ENCODE measurements at regions not wholly inside any gene's neighbourhood (a gene's known extent, or its start where the extent isn't known, plus 50 kb on each side); places are given as distances from the start of the nearest gene placed in this dataset.

DNA sequence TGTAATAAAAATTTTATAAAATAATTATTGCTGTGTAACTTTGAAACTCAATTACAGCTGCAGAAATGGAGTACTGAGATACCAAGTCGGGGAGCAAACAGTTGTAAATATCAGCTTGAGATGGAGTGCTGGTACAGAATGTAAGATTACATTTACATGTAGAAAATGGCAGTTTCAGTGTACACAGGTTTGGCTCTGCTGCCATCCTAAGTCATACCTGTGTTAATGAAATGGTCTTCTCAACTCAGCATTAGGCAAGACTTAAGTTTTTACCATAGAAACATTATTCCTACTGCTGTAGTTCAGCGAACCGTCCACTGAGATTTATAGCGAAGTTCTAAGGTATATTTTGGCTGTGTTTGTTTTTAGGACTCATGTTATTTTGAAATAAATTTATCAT lies 110.1 kb upstream of the TBL1XR1 start:
- TF ChIP-seq MXI1 (conservative IDR thresholded peaks at IDR 0.05; ENCODE audit: poor library complexity, severe bottlenecking) (no peak), TAF1 (IDR thresholded peaks at IDR 0.05; ENCODE audit: low read depth) (no peak), POLR2AphosphoS5 (IDR thresholded peaks at IDR 0.05) (no peak)

DNA sequence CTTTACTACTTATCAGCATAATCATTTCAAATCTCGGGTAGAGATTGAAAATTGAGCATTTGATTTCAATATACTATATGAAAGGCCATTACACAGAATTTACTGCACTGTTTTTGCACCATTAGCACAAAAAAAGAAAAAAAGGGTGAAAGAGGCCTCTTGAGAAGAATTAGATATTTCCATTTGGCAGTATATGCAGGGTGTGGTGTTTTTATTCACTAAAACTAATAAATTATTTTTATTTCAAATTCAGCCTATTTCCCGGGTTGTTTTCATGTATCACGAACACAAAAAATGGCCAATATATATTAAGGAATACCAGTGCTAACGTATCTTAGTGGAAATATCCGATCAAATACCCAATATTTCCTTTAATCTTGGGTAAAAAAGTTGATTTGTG lies 110.5 kb upstream of the TBL1XR1 start:
- Histone ChIP-seq H3F3A (ENCODE audit: insufficient read depth, low read length, poor library complexity, severe bottlenecking) (no peaks in the 10 kb centered on the region), H3K4me3 (ENCODE audit: low read length) (no peak overlapping the region), H3K36me3 (ENCODE audit: insufficient read depth, low read length) (no peaks in the 10 kb centered on the region), H4K20me1 (ENCODE audit: insufficient read depth) (no peaks in the 10 kb centered on the region), H3K9me3 (ENCODE audit: low read length) (no peaks in the 10 kb centered on the region), H2AFZ (ENCODE audit: low read depth, low read length) (no peak overlapping the region), H3K79me2 (replicated peaks; ENCODE audit: insufficient read depth, low read length) (no peaks in the 10 kb centered on the region), H3K9ac (ENCODE audit: low read length) (no peak overlapping the region), H3K4me2 (ENCODE audit: low read length) (no peak overlapping the region), H3K27ac (ENCODE audit: low read length) (no peak overlapping the region), H3K9me2 (ENCODE audit: insufficient read depth, low read length) (no peaks in the 10 kb centered on the region), H3K27me3 (ENCODE audit: insufficient read depth, low read depth, low read length) (no peaks in the 10 kb centered on the region)
- TF ChIP-seq TAF1 (IDR thresholded peaks at IDR 0.05; ENCODE audit: low read depth) (no peak), SMC3 (conservative IDR thresholded peaks at IDR 0.05; ENCODE audit: poor library complexity) (no peak), EP300 (conservative IDR thresholded peaks at IDR 0.05; ENCODE audit: poor library complexity, severe bottlenecking) (no peak), RAD21 (conservative IDR thresholded peaks at IDR 0.05) (no peak)
- TF ChIP-seq, protein P1, sequence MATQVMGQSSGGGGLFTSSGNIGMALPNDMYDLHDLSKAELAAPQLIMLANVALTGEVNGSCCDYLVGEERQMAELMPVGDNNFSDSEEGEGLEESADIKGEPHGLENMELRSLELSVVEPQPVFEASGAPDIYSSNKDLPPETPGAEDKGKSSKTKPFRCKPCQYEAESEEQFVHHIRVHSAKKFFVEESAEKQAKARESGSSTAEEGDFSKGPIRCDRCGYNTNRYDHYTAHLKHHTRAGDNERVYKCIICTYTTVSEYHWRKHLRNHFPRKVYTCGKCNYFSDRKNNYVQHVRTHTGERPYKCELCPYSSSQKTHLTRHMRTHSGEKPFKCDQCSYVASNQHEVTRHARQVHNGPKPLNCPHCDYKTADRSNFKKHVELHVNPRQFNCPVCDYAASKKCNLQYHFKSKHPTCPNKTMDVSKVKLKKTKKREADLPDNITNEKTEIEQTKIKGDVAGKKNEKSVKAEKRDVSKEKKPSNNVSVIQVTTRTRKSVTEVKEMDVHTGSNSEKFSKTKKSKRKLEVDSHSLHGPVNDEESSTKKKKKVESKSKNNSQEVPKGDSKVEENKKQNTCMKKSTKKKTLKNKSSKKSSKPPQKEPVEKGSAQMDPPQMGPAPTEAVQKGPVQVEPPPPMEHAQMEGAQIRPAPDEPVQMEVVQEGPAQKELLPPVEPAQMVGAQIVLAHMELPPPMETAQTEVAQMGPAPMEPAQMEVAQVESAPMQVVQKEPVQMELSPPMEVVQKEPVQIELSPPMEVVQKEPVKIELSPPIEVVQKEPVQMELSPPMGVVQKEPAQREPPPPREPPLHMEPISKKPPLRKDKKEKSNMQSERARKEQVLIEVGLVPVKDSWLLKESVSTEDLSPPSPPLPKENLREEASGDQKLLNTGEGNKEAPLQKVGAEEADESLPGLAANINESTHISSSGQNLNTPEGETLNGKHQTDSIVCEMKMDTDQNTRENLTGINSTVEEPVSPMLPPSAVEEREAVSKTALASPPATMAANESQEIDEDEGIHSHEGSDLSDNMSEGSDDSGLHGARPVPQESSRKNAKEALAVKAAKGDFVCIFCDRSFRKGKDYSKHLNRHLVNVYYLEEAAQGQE (IDR thresholded peaks at IDR 0.05; ENCODE audit: borderline replicate concordance): no peak
- TF ChIP-seq, protein P2, sequence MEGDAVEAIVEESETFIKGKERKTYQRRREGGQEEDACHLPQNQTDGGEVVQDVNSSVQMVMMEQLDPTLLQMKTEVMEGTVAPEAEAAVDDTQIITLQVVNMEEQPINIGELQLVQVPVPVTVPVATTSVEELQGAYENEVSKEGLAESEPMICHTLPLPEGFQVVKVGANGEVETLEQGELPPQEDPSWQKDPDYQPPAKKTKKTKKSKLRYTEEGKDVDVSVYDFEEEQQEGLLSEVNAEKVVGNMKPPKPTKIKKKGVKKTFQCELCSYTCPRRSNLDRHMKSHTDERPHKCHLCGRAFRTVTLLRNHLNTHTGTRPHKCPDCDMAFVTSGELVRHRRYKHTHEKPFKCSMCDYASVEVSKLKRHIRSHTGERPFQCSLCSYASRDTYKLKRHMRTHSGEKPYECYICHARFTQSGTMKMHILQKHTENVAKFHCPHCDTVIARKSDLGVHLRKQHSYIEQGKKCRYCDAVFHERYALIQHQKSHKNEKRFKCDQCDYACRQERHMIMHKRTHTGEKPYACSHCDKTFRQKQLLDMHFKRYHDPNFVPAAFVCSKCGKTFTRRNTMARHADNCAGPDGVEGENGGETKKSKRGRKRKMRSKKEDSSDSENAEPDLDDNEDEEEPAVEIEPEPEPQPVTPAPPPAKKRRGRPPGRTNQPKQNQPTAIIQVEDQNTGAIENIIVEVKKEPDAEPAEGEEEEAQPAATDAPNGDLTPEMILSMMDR (IDR thresholded peaks at IDR 0.05; ENCODE audit: poor library complexity, severe bottlenecking): no peak

More for the DNA sequence above, 110.1 kb upstream of the TBL1XR1 start:
- no peaks in the 10 kb centered on the region for H3K9me3 ChIP-seq (ENCODE audit: low read length)
- no peak overlapping the region for H3K9ac ChIP-seq (ENCODE audit: low read length)
- no peaks in the 10 kb centered on the region for H3K36me3 ChIP-seq (ENCODE audit: insufficient read depth, low read length)
- no peaks in the 10 kb centered on the region for H3K27me3 ChIP-seq (ENCODE audit: insufficient read depth, low read depth, low read length)
- H4K20me1 ChIP-seq (ENCODE audit: insufficient read depth): no peaks in the 10 kb centered on the region
- no peak overlapping the region for H3K4me2 ChIP-seq (ENCODE audit: low read length)
- no peaks in the 10 kb centered on the region for H3K79me2 ChIP-seq (replicated peaks; ENCODE audit: insufficient read depth, low read length)
- no peak overlapping the region for H2AFZ ChIP-seq (ENCODE audit: low read depth, low read length)
- no peak overlapping the region for H3K4me3 ChIP-seq (ENCODE audit: low read length)
- H3F3A ChIP-seq (ENCODE audit: insufficient read depth, low read length, poor library complexity, severe bottlenecking): no peaks in the 10 kb centered on the region
- no peaks in the 10 kb centered on the region for H3K9me2 ChIP-seq (ENCODE audit: insufficient read depth, low read length)
- no peak overlapping the region for H3K27ac ChIP-seq (ENCODE audit: low read length)

DNA sequence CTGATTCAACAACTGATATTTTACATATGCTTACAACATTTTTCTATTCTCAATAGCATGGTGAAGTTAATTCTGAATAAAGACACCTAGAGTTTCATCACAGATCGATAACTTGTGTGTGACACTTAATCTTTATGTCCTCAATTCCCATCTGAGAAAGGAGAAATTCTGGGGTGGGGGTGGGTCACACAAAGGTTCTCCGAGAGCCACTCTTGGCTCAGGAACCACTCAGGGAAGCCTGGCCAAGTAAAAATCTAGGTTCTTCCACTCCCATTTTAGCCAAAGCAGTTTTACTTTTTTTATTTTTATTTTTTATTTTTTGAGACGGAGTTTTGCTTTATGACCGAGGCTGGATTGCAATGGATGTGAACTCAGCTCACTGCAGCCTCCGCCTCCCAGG lies 111.0 kb upstream of the TBL1XR1 start:
- no peak overlapping the region for H3K27ac ChIP-seq (ENCODE audit: low read length)
- no peaks in the 10 kb centered on the region for H3K9me3 ChIP-seq (ENCODE audit: low read length)
- no peak overlapping the region for H3K9ac ChIP-seq (ENCODE audit: low read length)
- no peaks in the 10 kb centered on the region for H3K9me2 ChIP-seq (ENCODE audit: insufficient read depth, low read length)
- no peak overlapping the region for H2AFZ ChIP-seq (ENCODE audit: low read depth, low read length)
- H3K27me3 ChIP-seq (ENCODE audit: insufficient read depth, low read depth, low read length): no peaks in the 10 kb centered on the region
- H3K79me2 ChIP-seq (replicated peaks; ENCODE audit: insufficient read depth, low read length): no peaks in the 10 kb centered on the region
- H4K20me1 ChIP-seq (ENCODE audit: insufficient read depth): no peaks in the 10 kb centered on the region
- no peak overlapping the region for H3K4me2 ChIP-seq (ENCODE audit: low read length)
- H3F3A ChIP-seq (ENCODE audit: insufficient read depth, low read length, poor library complexity, severe bottlenecking): no peaks in the 10 kb centered on the region
- no peak overlapping the region for H3K4me3 ChIP-seq (ENCODE audit: low read length)
- no peaks in the 10 kb centered on the region for H3K36me3 ChIP-seq (ENCODE audit: insufficient read depth, low read length)
- TF ChIP-seq RAD21 (conservative IDR thresholded peaks at IDR 0.05) (no peak), TAF1 (IDR thresholded peaks at IDR 0.05; ENCODE audit: low read depth) (no peak), EZH2 (IDR thresholded peaks at IDR 0.05; ENCODE audit: borderline replicate concordance, insufficient read depth, low read length, poor library complexity, severe bottlenecking) (no peak), MXI1 (conservative IDR thresholded peaks at IDR 0.05; ENCODE audit: poor library complexity, severe bottlenecking) (no peak), POLR2AphosphoS5 (IDR thresholded peaks at IDR 0.05) (no peak), SMC3 (conservative IDR thresholded peaks at IDR 0.05; ENCODE audit: poor library complexity) (no peak), EP300 (conservative IDR thresholded peaks at IDR 0.05; ENCODE audit: poor library complexity, severe bottlenecking) (no peak)
- TF ChIP-seq, protein P1 (IDR thresholded peaks at IDR 0.05; ENCODE audit: borderline replicate concordance): no peak
- TF ChIP-seq, protein P2 (IDR thresholded peaks at IDR 0.05; ENCODE audit: poor library complexity, severe bottlenecking): no peak

All from neural cell (in vitro differentiated cells).